GM06990 (cell line): ENCODE measurements at regions not wholly inside any gene's neighbourhood (a gene's known extent, or its start where the extent isn't known, plus 50 kb on each side); places are given as distances from the start of the nearest gene placed in this dataset.

Experiments
- DNase-seq: peaks from one replicate; pipeline ENCODE4 v3.0.0-alpha.2; 2011; ENCODE audit not compliant: insufficient read length; ENCODE audit errors: extremely low read depth
- H3K27me3 ChIP-seq: replicated peaks from 2 replicates; pipeline ENCODE4 v1.6.0; 2011; ENCODE audit warnings: low read length; ENCODE audit not compliant: control insufficient read depth, insufficient read depth
- H3K36me3 ChIP-seq: 2 replicates; pipeline ENCODE4 v1.5.1; 2011; ENCODE audit warnings: low read length; ENCODE audit not compliant: control insufficient read depth, insufficient read depth
- H3K4me3 ChIP-seq: replicated peaks from 2 replicates; pipeline ENCODE4 v1.5.1; 2011; ENCODE audit warnings: low read depth, mild to moderate bottlenecking, control low read depth, low read length
- TF ChIP-seq, protein P1 (sequence below): IDR thresholded peaks from 2 replicates; pipeline ENCODE4 v1.5.1; 2011; ENCODE audit warnings: low read length, control low read depth, mild to moderate bottlenecking, inconsistent platforms; ENCODE audit not compliant: insufficient read depth, poor library complexity, severe bottlenecking

DNA sequence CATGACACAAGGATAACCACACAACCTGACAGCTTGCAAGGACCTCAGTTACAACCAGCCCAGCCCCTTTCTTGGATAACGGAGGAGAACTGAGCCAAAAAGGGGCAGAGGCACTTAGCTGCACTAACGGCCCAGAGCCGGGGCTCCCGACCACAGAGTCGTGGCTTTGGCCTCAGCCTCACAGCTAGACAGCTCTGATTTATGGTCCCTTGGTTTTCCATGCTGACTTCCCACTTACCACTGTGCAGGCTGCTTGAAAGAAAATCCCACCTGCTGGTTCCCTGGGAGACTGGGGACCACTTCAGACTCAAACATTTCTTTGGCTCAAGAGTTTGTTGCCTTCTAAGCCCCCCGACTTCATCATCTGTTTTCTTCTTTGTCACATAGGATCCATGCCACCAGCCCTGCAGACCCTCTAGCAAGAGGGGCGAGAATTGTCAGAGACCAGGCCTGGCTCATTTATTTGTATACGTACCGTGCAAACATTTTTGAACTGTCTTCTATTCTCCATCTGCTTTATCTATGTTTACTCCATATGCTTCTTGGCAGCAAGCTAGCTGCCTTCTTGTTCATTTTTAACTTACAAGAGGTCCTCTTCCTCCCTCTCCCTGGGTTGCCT is 352.6 kb upstream of the MYT1L start:
- H3K27me3 ChIP-seq: no peaks in the 10 kb centered on the region; the same call in 1 of the 2 replicates
- DNase-seq: no peak

GRCh38 chr2:2682700-2683342 is 351.7 kb upstream of the MYT1L start:
- TF ChIP-seq, protein P1, sequence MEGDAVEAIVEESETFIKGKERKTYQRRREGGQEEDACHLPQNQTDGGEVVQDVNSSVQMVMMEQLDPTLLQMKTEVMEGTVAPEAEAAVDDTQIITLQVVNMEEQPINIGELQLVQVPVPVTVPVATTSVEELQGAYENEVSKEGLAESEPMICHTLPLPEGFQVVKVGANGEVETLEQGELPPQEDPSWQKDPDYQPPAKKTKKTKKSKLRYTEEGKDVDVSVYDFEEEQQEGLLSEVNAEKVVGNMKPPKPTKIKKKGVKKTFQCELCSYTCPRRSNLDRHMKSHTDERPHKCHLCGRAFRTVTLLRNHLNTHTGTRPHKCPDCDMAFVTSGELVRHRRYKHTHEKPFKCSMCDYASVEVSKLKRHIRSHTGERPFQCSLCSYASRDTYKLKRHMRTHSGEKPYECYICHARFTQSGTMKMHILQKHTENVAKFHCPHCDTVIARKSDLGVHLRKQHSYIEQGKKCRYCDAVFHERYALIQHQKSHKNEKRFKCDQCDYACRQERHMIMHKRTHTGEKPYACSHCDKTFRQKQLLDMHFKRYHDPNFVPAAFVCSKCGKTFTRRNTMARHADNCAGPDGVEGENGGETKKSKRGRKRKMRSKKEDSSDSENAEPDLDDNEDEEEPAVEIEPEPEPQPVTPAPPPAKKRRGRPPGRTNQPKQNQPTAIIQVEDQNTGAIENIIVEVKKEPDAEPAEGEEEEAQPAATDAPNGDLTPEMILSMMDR: no peak
- Histone ChIP-seq H3K4me3 (no peak overlapping the region), H3K36me3 (no peaks in the 10 kb centered on the region), H3K27me3 (no peaks in the 10 kb centered on the region; the same call in 1 of the 2 replicates)
- DNase-seq: no peak

More for the DNA sequence above, 352.6 kb upstream of the MYT1L start:
- TF ChIP-seq, protein P1: no peak
- Histone ChIP-seq H3K36me3 (no peaks in the 10 kb centered on the region), H3K4me3 (no peak overlapping the region)

DNA sequence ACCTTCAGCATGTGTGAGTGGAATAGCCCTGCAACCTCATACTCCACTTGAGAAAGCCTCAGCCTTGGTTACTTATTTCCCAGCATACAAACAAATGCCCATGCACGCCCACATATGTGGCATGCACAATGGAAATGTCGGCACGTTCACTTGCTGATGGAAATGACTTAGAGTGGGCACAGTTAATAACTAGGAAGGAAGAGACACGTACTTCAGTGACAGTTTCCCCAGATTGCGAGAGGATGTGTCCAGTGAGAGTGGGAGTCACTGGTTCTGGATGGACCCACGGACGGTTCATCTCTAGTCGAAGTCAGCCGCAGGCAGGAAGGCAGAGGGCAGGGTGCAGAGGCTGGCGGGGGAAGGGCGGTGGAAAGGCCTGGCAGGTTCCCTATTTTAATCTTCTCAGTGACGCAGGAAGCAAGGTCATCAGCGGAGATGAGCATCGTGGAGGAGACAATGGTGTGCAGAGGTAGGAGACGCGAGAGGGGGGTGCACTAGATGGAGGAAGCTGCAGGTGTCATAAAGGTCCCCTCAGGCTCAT is 350.7 kb upstream of the MYT1L start:
- no peaks in the 10 kb centered on the region for H3K36me3 ChIP-seq
- DNase-seq: no peak
- H3K27me3 ChIP-seq: no peaks in the 10 kb centered on the region; the same call in 1 of the 2 replicates
- H3K4me3 ChIP-seq: no peak overlapping the region
- TF ChIP-seq, protein P1: no peak

DNA sequence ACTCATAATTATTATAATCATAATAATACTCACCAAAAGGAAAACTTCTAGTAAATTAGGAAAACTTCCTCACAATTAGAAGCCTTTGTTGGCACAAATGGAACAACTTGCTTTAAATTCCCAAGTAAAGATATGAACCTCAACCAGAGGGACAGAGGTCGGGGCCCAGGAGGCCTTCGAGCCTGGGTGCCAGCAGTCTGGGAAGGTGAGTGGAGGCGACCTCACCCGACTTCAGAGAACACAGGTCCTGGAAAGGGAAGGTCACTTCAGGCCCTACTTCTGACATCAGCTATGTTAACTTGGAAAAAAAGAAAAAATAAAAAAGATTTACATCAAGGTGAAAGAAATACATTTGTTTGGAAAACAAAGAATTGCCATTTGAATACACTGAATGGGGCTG is 350.0 kb upstream of the MYT1L start:
- H3K36me3 ChIP-seq: no peaks in the 10 kb centered on the region
- no peaks in the 10 kb centered on the region; the same call in 1 of the 2 replicates for H3K27me3 ChIP-seq
- TF ChIP-seq, protein P1: no peak
- H3K4me3 ChIP-seq: no peak overlapping the region
- no peak for DNase-seq

GRCh38 chr2:2674831-2675230 is 343.8 kb upstream of the MYT1L start:
- Histone ChIP-seq H3K36me3 (no peaks in the 10 kb centered on the region), H3K4me3 (no peak overlapping the region), H3K27me3 (no peaks in the 10 kb centered on the region)
- DNase-seq: no peak
- TF ChIP-seq, protein P1: no peak
